ENCODE measurements at regions not wholly inside any gene's neighbourhood (a gene's known extent, or its start where the extent isn't known, plus 50 kb on each side); places are given as distances from the start of the nearest gene placed in this dataset.

GRCh38 chr1:72635719-72636118 is 353.4 kb upstream of the NEGR1 start:
- in situ Hi-C loops (cut with HindIII; ENCODE audit: low sequenced_read_pairs), result no loop called here
- no peak for TF ChIP-seq CTCF (IDR thresholded peaks at IDR 0.05; ENCODE audit: low read depth, low read length)
- H3K4me3 ChIP-seq (ENCODE audit: low read depth, low read length), result no peak overlapping the region
- DNase-seq (ENCODE audit: low read depth, low spot score), result peak; percentile 32

DNA sequence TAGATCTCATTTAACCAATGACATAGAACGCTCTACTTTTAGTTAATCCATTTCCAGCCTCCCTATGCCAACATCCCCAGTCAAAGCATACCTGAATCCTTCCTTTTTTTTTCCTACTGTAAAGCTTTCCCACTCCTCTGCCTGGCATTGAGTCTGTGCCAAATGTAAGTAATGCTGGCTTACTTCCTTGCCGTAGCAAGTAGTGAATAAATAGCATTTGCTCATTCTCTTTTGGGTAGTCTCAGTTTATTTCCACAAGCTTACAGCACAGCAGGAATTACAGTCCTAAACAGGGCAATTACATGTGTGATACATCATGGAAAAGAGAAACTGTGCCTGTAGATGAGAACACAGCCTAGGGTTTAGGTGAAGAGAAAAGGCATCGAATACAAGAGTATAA is 352.6 kb upstream of the NEGR1 start:
- TF ChIP-seq CTCF (IDR thresholded peaks at IDR 0.05; ENCODE audit: low read depth, low read length), result no peak

DNA sequence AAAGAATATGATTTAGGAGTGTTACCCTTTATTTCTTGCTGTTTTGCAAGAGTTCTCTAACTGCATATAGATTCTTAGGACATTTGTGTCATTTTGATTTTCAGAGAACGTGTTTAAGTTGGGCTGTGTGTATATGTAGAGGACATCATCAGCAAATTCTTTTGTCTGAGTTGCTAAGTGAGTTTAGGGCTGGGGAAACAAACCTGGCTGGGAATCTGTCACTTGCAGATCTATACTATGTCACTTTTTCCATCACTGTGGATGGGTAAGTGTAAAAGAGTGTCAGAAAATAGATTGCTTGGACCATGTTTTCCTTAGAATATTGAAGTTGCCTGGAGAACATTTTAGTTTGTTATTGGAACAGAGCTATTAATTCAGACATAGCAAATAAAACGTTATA is 349.1 kb upstream of the NEGR1 start:
- no peak for DNase-seq (ENCODE audit: low read depth, low spot score)
- in situ Hi-C loops (cut with HindIII; ENCODE audit: low sequenced_read_pairs), result no loop called here
- no peak overlapping the region for H3K4me3 ChIP-seq (ENCODE audit: low read depth, low read length)
- TF ChIP-seq CTCF (IDR thresholded peaks at IDR 0.05; ENCODE audit: low read depth, low read length), result no peak

More for the DNA sequence above, 352.6 kb upstream of the NEGR1 start:
- DNase-seq (ENCODE audit: low read depth, low spot score), result no peak
- in situ Hi-C loops (cut with HindIII; ENCODE audit: low sequenced_read_pairs), result no loop called here
- H3K4me3 ChIP-seq (ENCODE audit: low read depth, low read length), result no peak overlapping the region

GRCh38 chr1:72623299-72623708 is 341.0 kb upstream of the NEGR1 start:
- peak; percentile 71 for TF ChIP-seq CTCF (IDR thresholded peaks at IDR 0.05; ENCODE audit: low read depth, low read length)
- peak overlapping the region; percentile 34 for H3K4me3 ChIP-seq (ENCODE audit: low read depth, low read length)
- peak; percentile 75 for DNase-seq (ENCODE audit: low read depth, low spot score)
- in situ Hi-C loops (cut with HindIII; ENCODE audit: low sequenced_read_pairs), result no loop called here

- TF ChIP-seq CTCF (IDR thresholded peaks at IDR 0.05; ENCODE audit: low read depth, low read length), result no peak
- DNase-seq (ENCODE audit: low read depth, low spot score), result no peak
- H3K4me3 ChIP-seq (ENCODE audit: low read depth, low read length), result no peak overlapping the region
- in situ Hi-C loops (cut with HindIII; ENCODE audit: low sequenced_read_pairs), result no loop called here
These were observed 338.1 kb upstream of the NEGR1 start for GRCh38 chr1:72620453-72620852.

DNA sequence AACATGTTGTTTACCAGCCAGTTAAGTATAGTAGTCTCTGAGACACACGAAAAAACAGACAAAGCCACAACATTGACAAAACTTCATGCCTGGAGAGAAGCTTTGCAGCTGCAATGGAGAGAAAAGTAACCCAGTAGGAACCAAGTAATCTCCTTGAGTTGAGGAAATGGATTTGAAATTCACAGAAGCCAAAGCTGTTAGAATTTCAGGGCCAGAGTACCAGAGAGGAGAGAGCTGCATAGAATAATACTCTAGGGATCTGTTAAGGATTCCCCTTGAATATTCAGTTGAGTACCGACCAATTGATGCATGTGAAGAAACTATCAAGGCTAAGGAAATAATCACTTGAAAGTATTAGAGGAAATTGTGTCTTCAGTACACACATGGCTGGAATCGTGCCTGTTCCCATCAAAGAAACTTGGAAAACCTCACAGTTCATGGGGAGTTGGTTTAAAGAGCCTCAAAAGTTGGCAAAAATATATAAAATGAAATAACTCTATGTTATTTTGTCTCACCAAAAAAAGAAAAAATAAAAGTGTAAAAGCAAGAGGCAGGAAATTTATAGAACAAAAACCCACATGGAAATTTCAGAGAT is 324.0 kb upstream of the NEGR1 start:
- in situ Hi-C loops (cut with HindIII; ENCODE audit: low sequenced_read_pairs), result no loop called here
- TF ChIP-seq CTCF (IDR thresholded peaks at IDR 0.05; ENCODE audit: low read depth, low read length), result no peak
- no peak for DNase-seq (ENCODE audit: low read depth, low spot score)
- no peak overlapping the region for H3K4me3 ChIP-seq (ENCODE audit: low read depth, low read length)
